ENCODE measurements at regions not wholly inside any gene's neighbourhood (a gene's known extent, or its start where the extent isn't known, plus 50 kb on each side); places are given as distances from the start of the nearest gene placed in this dataset.

DNA sequence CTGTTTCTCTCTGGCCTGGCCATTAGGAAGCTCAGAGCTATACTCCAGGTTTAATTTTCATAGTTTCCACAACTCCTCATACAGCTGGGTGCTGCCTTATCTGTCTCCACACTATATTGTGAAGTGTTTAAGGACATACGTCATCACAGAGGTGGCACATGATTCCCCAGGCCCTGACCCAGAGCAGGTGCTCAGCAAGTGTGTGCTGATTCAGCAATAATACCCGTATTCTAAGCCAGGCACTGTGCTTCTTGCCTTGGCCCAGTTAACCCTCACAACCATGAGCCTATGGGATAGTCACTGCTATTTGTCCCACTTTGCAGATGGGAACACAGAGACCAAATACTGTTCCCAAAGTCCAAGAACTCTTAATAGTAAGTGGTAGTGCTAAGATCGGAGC is 93.5 kb upstream of the SMIM23 start:
- ATAC-seq (ENCODE audit: insufficient number of reproducible peaks, low FRiP score, low read depth) (no peak), DNase-seq (ENCODE audit: low spot score) (no peak)
- no peak overlapping the region for H3K4me3 ChIP-seq
- H3K27me3 ChIP-seq (replicated peaks; ENCODE audit: insufficient read depth) = no peaks in the 10 kb centered on the region
- no peak overlapping the region for H3K27ac ChIP-seq
- H3K4me1 ChIP-seq (ENCODE audit: control insufficient read depth in 1 of 2, low read depth in 2 of 2) = no peaks in the 10 kb centered on the region
- no peaks in the 10 kb centered on the region for H3K9me3 ChIP-seq
- no peaks in the 10 kb centered on the region for H3K36me3 ChIP-seq
- TF ChIP-seq, protein P1, sequence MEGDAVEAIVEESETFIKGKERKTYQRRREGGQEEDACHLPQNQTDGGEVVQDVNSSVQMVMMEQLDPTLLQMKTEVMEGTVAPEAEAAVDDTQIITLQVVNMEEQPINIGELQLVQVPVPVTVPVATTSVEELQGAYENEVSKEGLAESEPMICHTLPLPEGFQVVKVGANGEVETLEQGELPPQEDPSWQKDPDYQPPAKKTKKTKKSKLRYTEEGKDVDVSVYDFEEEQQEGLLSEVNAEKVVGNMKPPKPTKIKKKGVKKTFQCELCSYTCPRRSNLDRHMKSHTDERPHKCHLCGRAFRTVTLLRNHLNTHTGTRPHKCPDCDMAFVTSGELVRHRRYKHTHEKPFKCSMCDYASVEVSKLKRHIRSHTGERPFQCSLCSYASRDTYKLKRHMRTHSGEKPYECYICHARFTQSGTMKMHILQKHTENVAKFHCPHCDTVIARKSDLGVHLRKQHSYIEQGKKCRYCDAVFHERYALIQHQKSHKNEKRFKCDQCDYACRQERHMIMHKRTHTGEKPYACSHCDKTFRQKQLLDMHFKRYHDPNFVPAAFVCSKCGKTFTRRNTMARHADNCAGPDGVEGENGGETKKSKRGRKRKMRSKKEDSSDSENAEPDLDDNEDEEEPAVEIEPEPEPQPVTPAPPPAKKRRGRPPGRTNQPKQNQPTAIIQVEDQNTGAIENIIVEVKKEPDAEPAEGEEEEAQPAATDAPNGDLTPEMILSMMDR (IDR thresholded peaks at IDR 0.05) = no peak

DNA sequence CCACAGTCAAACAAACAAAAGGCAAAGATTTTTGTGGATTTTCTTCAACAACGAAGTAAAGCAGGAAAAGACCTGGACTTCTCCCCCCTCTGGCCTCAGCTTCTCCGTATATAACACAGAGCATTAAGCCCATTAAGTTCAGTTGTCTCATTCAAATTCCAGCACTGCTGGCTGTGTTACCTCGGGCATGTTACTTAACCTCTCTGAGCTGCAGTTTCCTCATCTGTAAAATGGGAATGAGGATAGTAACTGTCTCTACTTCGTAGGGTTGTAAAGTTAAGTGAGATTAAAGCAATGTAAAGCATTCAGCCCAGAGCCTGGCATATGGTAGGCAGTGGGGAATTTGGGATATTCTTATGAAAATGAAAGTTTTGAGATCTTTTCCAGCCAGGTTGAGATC is 92.7 kb upstream of the SMIM23 start:
- no peak overlapping the region for H3K4me3 ChIP-seq
- no peaks in the 10 kb centered on the region for H3K27me3 ChIP-seq (replicated peaks; ENCODE audit: insufficient read depth)
- no peak for DNase-seq (ENCODE audit: low spot score)
- no peak for ATAC-seq (ENCODE audit: insufficient number of reproducible peaks, low FRiP score, low read depth)
- TF ChIP-seq, protein P1 (IDR thresholded peaks at IDR 0.05) = no peak
- no peak overlapping the region for H3K27ac ChIP-seq
- no peaks in the 10 kb centered on the region for H3K4me1 ChIP-seq (ENCODE audit: control insufficient read depth in 1 of 2, low read depth in 2 of 2)
- no peaks in the 10 kb centered on the region for H3K9me3 ChIP-seq
- H3K36me3 ChIP-seq = no peaks in the 10 kb centered on the region

DNA sequence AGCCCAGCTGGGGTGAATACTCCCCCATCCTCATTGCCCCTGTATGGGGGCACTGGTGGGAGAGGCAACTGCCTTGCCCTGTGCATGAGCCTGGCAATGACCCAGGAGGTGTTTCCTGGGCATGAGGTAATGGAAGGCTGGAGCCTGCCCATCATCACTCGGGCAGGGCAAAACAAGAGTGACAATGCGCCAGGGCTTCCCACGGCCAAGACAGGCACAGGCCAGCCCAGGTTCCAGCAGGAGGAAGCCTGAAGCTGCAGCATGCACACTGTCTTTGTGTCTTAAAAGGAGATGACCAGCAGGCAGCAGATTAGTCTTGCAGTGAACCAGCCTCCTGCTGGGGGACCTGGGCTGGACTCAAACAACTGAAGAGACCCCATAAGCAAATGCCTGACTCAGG is 92.2 kb upstream of the SMIM23 start:
- no peaks in the 10 kb centered on the region for H3K4me1 ChIP-seq (ENCODE audit: control insufficient read depth in 1 of 2, low read depth in 2 of 2)
- TF ChIP-seq, protein P1 (IDR thresholded peaks at IDR 0.05) = no peak
- DNase-seq (ENCODE audit: low spot score) (no peak), ATAC-seq (ENCODE audit: insufficient number of reproducible peaks, low FRiP score, low read depth) (no peak)
- H3K27ac ChIP-seq = no peak overlapping the region
- H3K9me3 ChIP-seq = no peaks in the 10 kb centered on the region
- no peak overlapping the region for H3K4me3 ChIP-seq
- no peaks in the 10 kb centered on the region for H3K36me3 ChIP-seq
- no peaks in the 10 kb centered on the region for H3K27me3 ChIP-seq (replicated peaks; ENCODE audit: insufficient read depth)

DNA sequence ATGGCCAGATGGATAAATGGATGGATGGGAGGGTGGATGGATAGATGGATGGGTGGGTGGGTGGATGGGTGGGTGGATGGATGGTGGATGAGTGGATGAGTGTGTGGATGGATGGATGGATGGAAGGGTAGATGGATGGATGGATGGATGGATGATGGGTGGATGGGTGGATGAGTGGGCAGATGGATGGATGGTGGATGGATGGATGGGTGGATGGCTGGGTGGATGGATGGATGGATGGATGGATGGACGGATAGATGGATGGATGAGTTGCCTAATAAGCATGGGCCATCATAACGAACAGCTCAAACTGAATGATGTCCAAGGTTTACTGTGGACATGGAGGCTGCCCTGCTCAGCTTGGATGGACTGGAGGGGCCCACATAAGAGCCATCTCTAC is 89.8 kb upstream of the SMIM23 start:
- ATAC-seq (ENCODE audit: insufficient number of reproducible peaks, low FRiP score, low read depth) = no peak
- H3K27ac ChIP-seq = no peak overlapping the region
- DNase-seq (ENCODE audit: low spot score) = no peak

DNA sequence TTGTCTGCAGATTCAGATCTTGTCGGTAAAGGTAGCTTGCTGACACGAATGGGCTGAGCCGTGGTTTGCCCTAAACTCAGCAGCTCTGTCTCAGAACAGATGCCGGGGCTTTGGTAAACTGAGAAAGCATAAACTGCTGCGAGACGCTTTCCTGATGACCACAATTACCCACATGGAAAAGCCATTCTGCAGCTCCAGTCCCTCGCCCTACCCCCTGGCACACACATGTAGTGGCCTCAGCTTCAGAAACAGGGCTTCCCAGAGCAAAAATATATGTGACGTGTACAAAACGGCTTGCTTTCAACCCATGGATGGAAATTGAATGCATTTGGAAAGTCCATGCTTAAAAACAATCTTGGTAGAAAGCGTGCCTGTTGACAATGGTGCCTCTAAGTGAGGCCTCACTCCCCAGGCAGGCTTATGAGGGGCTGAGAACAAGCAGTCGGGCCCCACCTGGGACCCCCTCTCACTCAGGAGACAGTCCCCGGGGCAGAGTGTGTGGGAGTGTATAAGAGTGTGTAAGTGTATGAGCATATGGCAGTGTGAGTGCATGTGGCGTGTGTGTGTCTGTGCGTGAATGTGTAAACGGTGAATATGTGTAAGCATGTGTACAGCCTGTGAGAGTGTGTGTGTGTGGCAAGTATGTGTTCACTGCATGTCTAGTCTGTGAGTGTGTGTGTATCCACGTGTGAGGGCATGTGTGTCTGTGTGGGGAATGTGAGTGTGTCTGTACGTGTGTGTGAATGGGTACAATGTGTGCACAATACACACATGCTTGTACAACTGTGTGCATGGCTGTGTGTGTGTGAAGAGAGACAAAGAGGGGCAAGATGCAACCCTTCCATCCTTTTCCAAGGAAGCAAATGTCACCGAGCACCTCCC is 88.2 kb upstream of the SMIM23 start:
- TF ChIP-seq, protein P1 (IDR thresholded peaks at IDR 0.05) = no peak
- ATAC-seq (ENCODE audit: insufficient number of reproducible peaks, low FRiP score, low read depth) = no peak
- no peaks in the 10 kb centered on the region for H3K4me1 ChIP-seq (ENCODE audit: control insufficient read depth in 1 of 2, low read depth in 2 of 2)
- DNase-seq (ENCODE audit: low spot score) = no peak
- H3K36me3 ChIP-seq = no peaks in the 10 kb centered on the region
- H3K27me3 ChIP-seq (replicated peaks; ENCODE audit: insufficient read depth) = no peaks in the 10 kb centered on the region
- H3K9me3 ChIP-seq = no peaks in the 10 kb centered on the region
- no peak overlapping the region for H3K27ac ChIP-seq
- H3K4me3 ChIP-seq = no peak overlapping the region

More for the DNA sequence above, 89.8 kb upstream of the SMIM23 start:
- H3K27me3 ChIP-seq (replicated peaks; ENCODE audit: insufficient read depth) = no peaks in the 10 kb centered on the region
- TF ChIP-seq, protein P1 (IDR thresholded peaks at IDR 0.05) = no peak
- no peaks in the 10 kb centered on the region for H3K36me3 ChIP-seq
- H3K4me1 ChIP-seq (ENCODE audit: control insufficient read depth in 1 of 2, low read depth in 2 of 2) = no peaks in the 10 kb centered on the region
- no peaks in the 10 kb centered on the region for H3K9me3 ChIP-seq
- H3K4me3 ChIP-seq = no peak overlapping the region

Data from thoracic aorta (tissue), 2 donors.